HEK293 (cell line): ENCODE measurements at regions not wholly inside any gene's neighbourhood (a gene's known extent, or its start where the extent isn't known, plus 50 kb on each side); places are given as distances from the start of the nearest gene placed in this dataset.

ENCODE experiments used
- CTCF ChIA-PET: fragments of 350-600 bp; formaldehyde crosslinking; extraction: SDS; loops from one replicate; lab custom pipeline; 2021; ENCODE audit warnings: antibody characterized with exemption; lab: Yijun Ruan, JAX
- POLR2A ChIA-PET: fragments of 300-600 bp; formaldehyde crosslinking; extraction: SDS; loops from one replicate; lab custom pipeline; 2020; ENCODE audit warnings: antibody characterized with exemption, inconsistent platforms; lab: Yijun Ruan, JAX
- H3K27ac ChIP-seq: fragments of 200-500 bp; sonication (Bioruptor generic); 2 replicates; pipeline ENCODE4 v1.5.1; 2014; ENCODE audit warnings: low read depth, low read length, control low read depth, inconsistent platforms; ENCODE audit errors: extremely low read depth
- H3K36me3 ChIP-seq, 2 experiments: fragments of 200-500 bp in 1 of 2; sonication (Bioruptor generic) in 1 of 2; 1 replicate in 1 of 2; 2 replicates in 1 of 2; pipeline ENCODE4 v1.5.1; 2014 to 2017; ENCODE audit warnings: inconsistent platforms in 2 of 2, low read length in 2 of 2; ENCODE audit not compliant: control insufficient read depth in 2 of 2, insufficient read depth in 1 of 2
- H3K4me1 ChIP-seq: fragments of 200-500 bp; sonication (Bioruptor generic); 2 replicates; pipeline ENCODE4 v1.5.1; 2014; ENCODE audit warnings: mild to moderate bottlenecking, low read length, inconsistent platforms; ENCODE audit not compliant: control insufficient read depth, insufficient read depth
- H3K4me3 ChIP-seq: 2 replicates; pipeline ENCODE4 v1.5.1; 2011; ENCODE audit warnings: low read depth, mild to moderate bottlenecking, control low read depth, low read length, moderate library complexity
- H3K9me3 ChIP-seq: fragments of 200-500 bp; sonication (Bioruptor generic); 2 replicates; pipeline ENCODE4 v1.5.1; 2014; ENCODE audit warnings: low read depth, low read length, inconsistent platforms; ENCODE audit not compliant: control insufficient read depth, insufficient read depth
- BCL11A ChIP-seq: fragments of 450-650 bp; formaldehyde crosslinking; IDR thresholded peaks from 2 replicates; pipeline ENCODE4 v1.5.1; 2016; ENCODE audit warnings: low read depth, missing biosample characterization, missing genetic modification characterization
- BCL11B ChIP-seq: fragments of 450-650 bp; formaldehyde crosslinking; IDR thresholded peaks from 2 replicates; pipeline ENCODE4 v1.5.1; 2016; ENCODE audit warnings: low read depth, missing biosample characterization, missing genetic modification characterization
- GLI4 ChIP-seq: fragments of 450-650 bp; formaldehyde crosslinking; IDR thresholded peaks from 2 replicates; pipeline ENCODE4 v1.5.1; 2016; ENCODE audit warnings: missing biosample characterization, missing genetic modification characterization
- HOXA7 ChIP-seq: sonication (generic); formaldehyde crosslinking; IDR thresholded peaks from 2 replicates; pipeline ENCODE4 v1.8.1; 2022; ENCODE audit warnings: missing genetic modification reagents, borderline replicate concordance
- KLF1 ChIP-seq: fragments of 450-650 bp; formaldehyde crosslinking; IDR thresholded peaks from 2 replicates; pipeline ENCODE4 v1.5.1; 2016; ENCODE audit warnings: missing biosample characterization, missing genetic modification characterization
- PRDM2 ChIP-seq: fragments of 450-650 bp; formaldehyde crosslinking; IDR thresholded peaks from 2 replicates; pipeline ENCODE4 v1.5.1; 2016; ENCODE audit warnings: missing biosample characterization, missing genetic modification characterization, borderline replicate concordance
- ZBTB11 ChIP-seq: fragments of 450-650 bp; formaldehyde crosslinking; conservative IDR thresholded peaks from 2 replicates; pipeline ENCODE4 v1.5.1; 2016; ENCODE audit warnings: low read depth, missing biosample characterization, missing genetic modification characterization
- ZFP3 ChIP-seq: fragments of 450-650 bp; formaldehyde crosslinking; IDR thresholded peaks from 2 replicates; pipeline ENCODE4 v1.5.1; 2016; ENCODE audit warnings: low read depth, missing biosample characterization, missing genetic modification characterization
- ZNF175 ChIP-seq: fragments of 450-650 bp; formaldehyde crosslinking; IDR thresholded peaks from 2 replicates; pipeline ENCODE4 v1.5.1; 2016; ENCODE audit warnings: missing biosample characterization, missing genetic modification characterization
- ZNF184 ChIP-seq: fragments of 450-650 bp; IDR thresholded peaks from 2 replicates; pipeline ENCODE4 v1.5.1; 2018; ENCODE audit warnings: missing biosample characterization, mild to moderate bottlenecking, missing genetic modification characterization
- ZNF211 ChIP-seq: fragments of 450-650 bp; formaldehyde crosslinking; IDR thresholded peaks from 2 replicates; pipeline ENCODE4 v1.5.1; 2016; ENCODE audit warnings: low read depth, missing biosample characterization, missing genetic modification characterization
- ZNF292 ChIP-seq: fragments of 450-650 bp; formaldehyde crosslinking; IDR thresholded peaks from 2 replicates; pipeline ENCODE4 v1.5.1; 2016; ENCODE audit warnings: low read depth, missing biosample characterization, missing genetic modification characterization, borderline replicate concordance
- ZNF404 ChIP-seq: fragments of 450-650 bp; formaldehyde crosslinking; IDR thresholded peaks from 2 replicates; pipeline ENCODE4 v1.5.1; 2017; ENCODE audit warnings: missing biosample characterization, missing genetic modification characterization
- ZNF423 ChIP-seq: fragments of 450-650 bp; formaldehyde crosslinking; IDR thresholded peaks from 2 replicates; pipeline ENCODE4 v1.5.1; 2016; ENCODE audit warnings: missing biosample characterization, missing genetic modification characterization
- ZNF433 ChIP-seq: fragments of 450-650 bp; formaldehyde crosslinking; IDR thresholded peaks from 2 replicates; pipeline ENCODE4 v1.5.1; 2016; ENCODE audit warnings: missing biosample characterization, missing genetic modification characterization, low read depth
- ZNF48 ChIP-seq: fragments of 450-650 bp; formaldehyde crosslinking; IDR thresholded peaks from 2 replicates; pipeline ENCODE4 v1.5.1; 2016; ENCODE audit warnings: missing biosample characterization, missing genetic modification characterization
- ZNF560 ChIP-seq: fragments of 450-650 bp; formaldehyde crosslinking; IDR thresholded peaks from 2 replicates; pipeline ENCODE4 v1.5.1; 2017; ENCODE audit warnings: missing biosample characterization, missing genetic modification characterization, borderline replicate concordance
- ZNF580 ChIP-seq: fragments of 450-650 bp; formaldehyde crosslinking; IDR thresholded peaks from 2 replicates; pipeline ENCODE4 v1.5.1; 2016; ENCODE audit warnings: missing biosample characterization, missing genetic modification characterization
- ZNF830 ChIP-seq: fragments of 450-650 bp; IDR thresholded peaks from 2 replicates; pipeline ENCODE4 v1.5.0; 2018; ENCODE audit warnings: missing biosample characterization, missing genetic modification characterization, low read depth, mild to moderate bottlenecking, moderate library complexity
- ZSCAN4 ChIP-seq: fragments of 450-650 bp; formaldehyde crosslinking; IDR thresholded peaks from 2 replicates; pipeline ENCODE4 v1.5.1; 2017; ENCODE audit warnings: missing biosample characterization, missing genetic modification characterization
- TF ChIP-seq, protein P1 (sequence below): fragments of 450-650 bp; formaldehyde crosslinking; IDR thresholded peaks from 2 replicates; pipeline ENCODE4 v1.5.1; 2016; ENCODE audit warnings: missing biosample characterization, missing genetic modification characterization

- Histone ChIP-seq H3K27ac (no peak overlapping the region), H3K4me1 (no peaks in the 10 kb centered on the region), H3K4me3 (no peak overlapping the region), H3K36me3 (no peaks in the 10 kb centered on the region), H3K9me3 (no peaks in the 10 kb centered on the region)
- no peak for TF ChIP-seq ZNF404 (tag by site-specific recombination)
- TF ChIP-seq BCL11B: no peak
- no peak for TF ChIP-seq ZFP3 (tag by site-specific recombination)
- TF ChIP-seq HOXA7 (CRISPR knock-in tag): no peak
- TF ChIP-seq ZNF830: no peak
- TF ChIP-seq ZNF184 (tag by site-specific recombination): no peak
- no peak for TF ChIP-seq ZBTB11 (tag by site-specific recombination)
- TF ChIP-seq ZNF48 (tag by site-specific recombination): no peak
- TF ChIP-seq ZNF580 (tag by site-specific recombination): no peak
- TF ChIP-seq ZSCAN4: no peak
- TF ChIP-seq KLF1: no peak
- no peak for TF ChIP-seq ZNF175
- TF ChIP-seq ZNF560 (tag by site-specific recombination): no peak
- TF ChIP-seq ZNF292: no peak
- TF ChIP-seq GLI4: no peak
- no peak for TF ChIP-seq ZNF211 (tag by site-specific recombination)
- POLR2A ChIA-PET: no interaction called here
- CTCF ChIA-PET: no interaction called here
Measured at GRCh38 chr15:25597571-25597970, 158.7 kb upstream of the UBE3A start.

GRCh38 chr15:25596644-25597562 is 158.1 kb upstream of the UBE3A start:
- Histone ChIP-seq H3K4me1 (no peaks in the 10 kb centered on the region), H3K4me3 (no peak overlapping the region), H3K36me3 (no peaks in the 10 kb centered on the region), H3K9me3 (no peaks in the 10 kb centered on the region), H3K27ac (no peak overlapping the region)
- POLR2A ChIA-PET: no interaction called here
- CTCF ChIA-PET: no interaction called here
- TF ChIP-seq ZNF423 (tag by site-specific recombination) (no peak), ZNF433 (tag by site-specific recombination) (no peak), PRDM2 (no peak), BCL11A (tag by site-specific recombination) (no peak)
- TF ChIP-seq, protein P1, sequence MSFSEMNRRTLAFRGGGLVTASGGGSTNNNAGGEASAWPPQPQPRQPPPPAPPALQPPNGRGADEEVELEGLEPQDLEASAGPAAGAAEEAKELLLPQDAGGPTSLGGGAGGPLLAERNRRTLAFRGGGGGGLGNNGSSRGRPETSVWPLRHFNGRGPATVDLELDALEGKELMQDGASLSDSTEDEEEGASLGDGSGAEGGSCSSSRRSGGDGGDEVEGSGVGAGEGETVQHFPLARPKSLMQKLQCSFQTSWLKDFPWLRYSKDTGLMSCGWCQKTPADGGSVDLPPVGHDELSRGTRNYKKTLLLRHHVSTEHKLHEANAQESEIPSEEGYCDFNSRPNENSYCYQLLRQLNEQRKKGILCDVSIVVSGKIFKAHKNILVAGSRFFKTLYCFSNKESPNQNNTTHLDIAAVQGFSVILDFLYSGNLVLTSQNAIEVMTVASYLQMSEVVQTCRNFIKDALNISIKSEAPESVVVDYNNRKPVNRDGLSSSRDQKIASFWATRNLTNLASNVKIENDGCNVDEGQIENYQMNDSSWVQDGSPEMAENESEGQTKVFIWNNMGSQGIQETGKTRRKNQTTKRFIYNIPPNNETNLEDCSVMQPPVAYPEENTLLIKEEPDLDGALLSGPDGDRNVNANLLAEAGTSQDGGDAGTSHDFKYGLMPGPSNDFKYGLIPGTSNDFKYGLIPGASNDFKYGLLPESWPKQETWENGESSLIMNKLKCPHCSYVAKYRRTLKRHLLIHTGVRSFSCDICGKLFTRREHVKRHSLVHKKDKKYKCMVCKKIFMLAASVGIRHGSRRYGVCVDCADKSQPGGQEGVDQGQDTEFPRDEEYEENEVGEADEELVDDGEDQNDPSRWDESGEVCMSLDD: no peak
